Breast epithelium (tissue), 4 donors: ENCODE measurements at regions not wholly inside any gene's neighbourhood (a gene's known extent, or its start where the extent isn't known, plus 50 kb on each side); places are given as distances from the start of the nearest gene placed in this dataset.

Experiments
- DNase-seq, 2 donors: peaks; one replicate each; pipeline ENCODE4 v3.0.0-alpha.2; 2019; ENCODE audit warnings: low spot score in 2 of 2
- H3K27ac ChIP-seq, 2 donors: fragments of 200-600 bp; sonication (generic) in 1 of 2; one replicate each; pipeline ENCODE4 v1.5.1; 2016 to 2019; ENCODE audit warnings: mild to moderate bottlenecking in 1 of 2
- H3K27me3 ChIP-seq, 2 donors: fragments of 200-600 bp; sonication (generic) in 1 of 2; one replicate each; pipeline versions ENCODE4 v1.5.1 to v1.6.0; 2017 to 2019; ENCODE audit warnings: control low read depth in 1 of 2, mild to moderate bottlenecking in 1 of 2
- H3K36me3 ChIP-seq: fragments of 200-600 bp; one replicate; pipeline ENCODE4 v1.5.1; 2019
- H3K4me1 ChIP-seq, 2 donors: fragments of 200-600 bp; sonication (generic); one replicate each; pipeline ENCODE4 v1.5.1; 2016 to 2019; ENCODE audit warnings: control low read depth in 1 of 2
- H3K4me3 ChIP-seq, 3 donors: fragments of 200-600 bp; sonication (generic); 1 replicate in 2 of 3; 2 replicates in 1 of 3; pipeline ENCODE4 v1.5.1; 2016 to 2019; ENCODE audit warnings: mild to moderate bottlenecking in 3 of 3, moderate library complexity in 2 of 3
- H3K9me3 ChIP-seq, 2 donors: fragments of 200-600 bp; sonication (generic) in 1 of 2; one replicate each; pipeline ENCODE4 v1.5.1; 2016 to 2019; ENCODE audit warnings: control low read depth in 1 of 2
- CTCF ChIP-seq, 3 donors: fragments of 450-650 bp; IDR thresholded peaks; one replicate each; pipeline ENCODE4 v1.5.1; 2016 to 2017; ENCODE audit warnings: antibody characterized with exemption in 3 of 3, mild to moderate bottlenecking in 3 of 3, moderate library complexity in 3 of 3
- POLR2A ChIP-seq: fragments of 450-650 bp; IDR thresholded peaks from one replicate; pipeline ENCODE4 v1.6.1; 2016; ENCODE audit warnings: antibody characterized with exemption, mild to moderate bottlenecking, moderate library complexity
- POLR2AphosphoS5 ChIP-seq, 3 donors: sonication (generic); formaldehyde crosslinking; IDR thresholded peaks; one replicate each; pipeline ENCODE4 v1.6.1; 2017; ENCODE audit warnings: antibody characterized with exemption in 3 of 3
- intact Hi-C: fragments of 100-400 bp; cut with DNase I; formaldehyde crosslinking; loops from one replicate; pipeline ENCODE4 v1.15.1; 2023; ENCODE audit warnings: low total_unique reads

- TF ChIP-seq POLR2AphosphoS5 (IDR thresholded peaks at IDR 0.05): no peak
- no peak for TF ChIP-seq POLR2A
- no peak for TF ChIP-seq CTCF (IDR thresholded peaks at IDR 0.05)
- Histone ChIP-seq H3K27me3 (no peaks in the 10 kb centered on the region), H3K4me1 (peaks cover 0 to 4% of the 10 kb centered on the region in 2 donors), H3K27ac (peak overlapping the region in 1 of 2 donors; percentile 61), H3K9me3 (no peaks in the 10 kb centered on the region), H3K4me3 (no peak overlapping the region), H3K36me3 (no peaks in the 10 kb centered on the region)
- DNase-seq: no peak
- intact Hi-C loops: no loop called here
Observed at GRCh38 chr10:10813656-10814055, 204.0 kb upstream of the CELF2 start.

GRCh38 chr10:10814069-10814468 lies 203.6 kb upstream of the CELF2 start:
- no peak for DNase-seq
- peaks cover 0 to 4% of the 10 kb centered on the region in 2 donors for H3K4me1 ChIP-seq
- H3K27me3 ChIP-seq: no peaks in the 10 kb centered on the region
- intact Hi-C loops: no loop called here
- H3K4me3 ChIP-seq: no peak overlapping the region
- H3K36me3 ChIP-seq: no peaks in the 10 kb centered on the region
- TF ChIP-seq POLR2A (no peak), CTCF (IDR thresholded peaks at IDR 0.05) (no peak), POLR2AphosphoS5 (IDR thresholded peaks at IDR 0.05) (no peak)
- H3K27ac ChIP-seq: peak overlapping the region in 1 of 2 donors; percentile 61
- H3K9me3 ChIP-seq: no peaks in the 10 kb centered on the region

GRCh38 chr10:10816447-10816846 lies 201.2 kb upstream of the CELF2 start:
- Histone ChIP-seq H3K4me3 (no peak overlapping the region), H3K27me3 (no peaks in the 10 kb centered on the region), H3K4me1 (peaks cover 0 to 4% of the 10 kb centered on the region in 2 donors), H3K36me3 (no peaks in the 10 kb centered on the region), H3K27ac (no peak overlapping the region), H3K9me3 (no peaks in the 10 kb centered on the region)
- intact Hi-C loops: no loop called here
- TF ChIP-seq CTCF (IDR thresholded peaks at IDR 0.05) (no peak), POLR2AphosphoS5 (IDR thresholded peaks at IDR 0.05) (no peak), POLR2A (no peak)
- DNase-seq: no peak

- TF ChIP-seq CTCF (IDR thresholded peaks at IDR 0.05) (no peak), POLR2AphosphoS5 (IDR thresholded peaks at IDR 0.05) (no peak), POLR2A (no peak)
- Histone ChIP-seq H3K9me3 (no peaks in the 10 kb centered on the region), H3K36me3 (no peaks in the 10 kb centered on the region), H3K4me3 (no peak overlapping the region), H3K4me1 (peaks cover 0 to 4% of the 10 kb centered on the region in 2 donors), H3K27me3 (no peaks in the 10 kb centered on the region), H3K27ac (peak overlapping the region in 1 of 2 donors; percentile 45)
- DNase-seq: no peak
- intact Hi-C loops: no loop called here
Observed at GRCh38 chr10:10817609-10818008, 200.1 kb upstream of the CELF2 start.

- Histone ChIP-seq H3K27me3 (no peaks in the 10 kb centered on the region), H3K4me3 (no peak overlapping the region), H3K27ac (peak overlapping the region in 1 of 2 donors; percentile 45), H3K4me1 (peaks cover 0 to 4% of the 10 kb centered on the region in 2 donors), H3K9me3 (no peaks in the 10 kb centered on the region), H3K36me3 (no peaks in the 10 kb centered on the region)
- no peak for TF ChIP-seq POLR2AphosphoS5 (IDR thresholded peaks at IDR 0.05)
- DNase-seq: no peak
- intact Hi-C loops: no loop called here
Observed at GRCh38 chr10:10818082-10818481, 199.6 kb upstream of the CELF2 start.
